ENCODE measurements at regions not wholly inside any gene's neighbourhood (a gene's known extent, or its start where the extent isn't known, plus 50 kb on each side); places are given as distances from the start of the nearest gene placed in this dataset.

DNA sequence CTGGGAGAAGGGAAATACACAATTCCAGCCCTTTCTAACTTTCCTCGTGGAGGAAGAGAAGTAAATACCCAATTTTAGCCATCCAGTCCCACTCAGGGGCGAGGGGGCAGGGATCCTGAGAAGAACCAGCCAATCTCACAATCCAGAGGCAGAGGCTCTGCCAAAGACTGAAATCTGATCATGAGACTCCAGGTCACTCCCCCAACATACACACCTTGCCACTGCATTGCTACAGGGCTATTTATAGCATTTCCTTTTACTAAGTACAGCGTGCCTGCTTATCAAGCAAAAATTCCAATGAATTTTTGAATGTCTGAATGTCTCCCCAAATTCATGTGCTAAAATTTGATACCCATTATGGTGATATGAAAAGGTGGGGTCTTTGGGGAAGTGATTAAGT lies 1687.5 kb downstream of the EFNB2 start:
- no peak overlapping the region for H3K9ac ChIP-seq (ENCODE audit: low read length)
- H3K9me3 ChIP-seq (ENCODE audit: insufficient read depth, low read length), result no peaks in the 10 kb centered on the region
- H3K27me3 ChIP-seq (ENCODE audit: low read depth, low read length), result no peaks in the 10 kb centered on the region
- no peak for TF ChIP-seq CTCF (IDR thresholded peaks at IDR 0.05; ENCODE audit: low read depth, low read length)
- no peak for TF ChIP-seq EZH2phosphoT487 (IDR thresholded peaks at IDR 0.05; ENCODE audit: low read depth)
- H3K36me3 ChIP-seq (replicated peaks; ENCODE audit: low read depth, low read length), result no peaks in the 10 kb centered on the region
- peak overlapping the region; percentile 39; the same call in 1 of the 2 replicates for H2AFZ ChIP-seq (ENCODE audit: low read depth, low read length)
- H4K20me1 ChIP-seq (ENCODE audit: insufficient read depth, low read length), result no peaks in the 10 kb centered on the region
- H3K4me3 ChIP-seq (ENCODE audit: low read length), result no peak overlapping the region
- H3K27ac ChIP-seq (ENCODE audit: low read length), result no peak overlapping the region
- no peaks in the 10 kb centered on the region for H3K79me2 ChIP-seq (ENCODE audit: low read length)
- no peak overlapping the region for H3K4me2 ChIP-seq (ENCODE audit: low read length)
- H3K4me1 ChIP-seq (ENCODE audit: low read length), result no peaks in the 10 kb centered on the region

GRCh38 chr13:104843401-104843800 lies 1692.1 kb downstream of the EFNB2 start:
- no peaks in the 10 kb centered on the region for H3K36me3 ChIP-seq (replicated peaks; ENCODE audit: low read depth, low read length)
- TF ChIP-seq EZH2phosphoT487 (IDR thresholded peaks at IDR 0.05; ENCODE audit: low read depth) (no peak), CTCF (IDR thresholded peaks at IDR 0.05; ENCODE audit: low read depth, low read length) (no peak)
- H2AFZ ChIP-seq (ENCODE audit: low read depth, low read length), result no peak overlapping the region
- H3K4me1 ChIP-seq (ENCODE audit: low read length), result no peaks in the 10 kb centered on the region
- no peaks in the 10 kb centered on the region for H3K9me3 ChIP-seq (ENCODE audit: insufficient read depth, low read length)
- no peaks in the 10 kb centered on the region for H3K79me2 ChIP-seq (ENCODE audit: low read length)
- no peak overlapping the region for H3K4me3 ChIP-seq (ENCODE audit: low read length)
- H3K27ac ChIP-seq (ENCODE audit: low read length), result no peak overlapping the region
- no peaks in the 10 kb centered on the region for H4K20me1 ChIP-seq (ENCODE audit: insufficient read depth, low read length)
- no peak overlapping the region for H3K4me2 ChIP-seq (ENCODE audit: low read length)
- H3K9ac ChIP-seq (ENCODE audit: low read length), result no peak overlapping the region
- no peaks in the 10 kb centered on the region for H3K27me3 ChIP-seq (ENCODE audit: low read depth, low read length)

DNA sequence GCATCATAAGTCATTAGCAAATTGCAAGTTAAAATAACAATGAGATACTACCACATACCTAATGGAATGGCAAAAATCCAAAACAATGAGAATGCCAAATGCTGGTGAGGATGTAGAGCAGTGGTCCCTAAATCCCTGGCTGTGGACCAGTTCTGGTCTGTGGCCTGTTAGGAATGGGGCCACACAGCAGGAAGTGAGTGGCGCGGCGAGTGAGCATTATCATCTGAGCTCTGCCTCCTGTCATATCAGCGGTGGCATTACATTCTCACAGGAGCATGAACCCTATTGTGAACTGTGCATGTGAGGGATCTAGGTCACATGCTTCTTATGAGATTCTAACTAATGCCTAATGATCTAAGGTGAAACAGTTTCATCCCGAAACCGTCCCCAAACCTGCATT lies 1694.4 kb downstream of the EFNB2 start:
- H3K9ac ChIP-seq (ENCODE audit: low read length), result no peak overlapping the region
- H3K36me3 ChIP-seq (replicated peaks; ENCODE audit: low read depth, low read length), result no peaks in the 10 kb centered on the region
- H3K4me1 ChIP-seq (ENCODE audit: low read length), result no peaks in the 10 kb centered on the region
- no peaks in the 10 kb centered on the region for H3K9me3 ChIP-seq (ENCODE audit: insufficient read depth, low read length)
- no peak overlapping the region for H3K27ac ChIP-seq (ENCODE audit: low read length)
- no peak overlapping the region for H3K4me3 ChIP-seq (ENCODE audit: low read length)
- no peaks in the 10 kb centered on the region for H4K20me1 ChIP-seq (ENCODE audit: insufficient read depth, low read length)
- no peak overlapping the region for H3K4me2 ChIP-seq (ENCODE audit: low read length)
- H3K79me2 ChIP-seq (ENCODE audit: low read length), result no peaks in the 10 kb centered on the region
- TF ChIP-seq CTCF (IDR thresholded peaks at IDR 0.05; ENCODE audit: low read depth, low read length), result no peak
- no peak overlapping the region for H2AFZ ChIP-seq (ENCODE audit: low read depth, low read length)
- no peaks in the 10 kb centered on the region for H3K27me3 ChIP-seq (ENCODE audit: low read depth, low read length)

DNA sequence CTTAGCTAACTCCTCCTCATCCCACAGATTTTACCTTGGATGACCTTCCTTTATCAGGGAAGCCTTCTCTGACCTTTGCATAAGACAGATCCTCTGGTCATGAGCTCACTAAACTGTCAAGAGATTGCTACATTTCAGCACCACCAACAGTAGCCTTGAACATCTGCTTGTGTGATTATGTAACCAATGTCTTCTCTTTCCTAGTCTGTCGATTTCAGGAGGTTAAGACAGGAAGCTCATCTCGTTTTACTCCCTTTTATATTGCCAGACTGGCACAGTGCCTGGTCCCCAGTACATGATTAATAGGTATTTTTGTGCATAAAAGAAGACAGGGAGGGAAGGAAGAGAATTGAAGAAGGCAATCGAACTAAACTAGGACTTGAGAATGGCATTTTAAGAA lies 1697.7 kb downstream of the EFNB2 start:
- no peak overlapping the region for H3K27ac ChIP-seq (ENCODE audit: low read length)
- no peak overlapping the region for H3K4me3 ChIP-seq (ENCODE audit: low read length)
- no peaks in the 10 kb centered on the region for H3K27me3 ChIP-seq (ENCODE audit: low read depth, low read length)
- no peaks in the 10 kb centered on the region for H3K9me3 ChIP-seq (ENCODE audit: insufficient read depth, low read length)
- no peaks in the 10 kb centered on the region for H3K4me1 ChIP-seq (ENCODE audit: low read length)
- TF ChIP-seq EZH2phosphoT487 (IDR thresholded peaks at IDR 0.05; ENCODE audit: low read depth) (no peak), CTCF (IDR thresholded peaks at IDR 0.05; ENCODE audit: low read depth, low read length) (no peak)
- no peak overlapping the region for H3K9ac ChIP-seq (ENCODE audit: low read length)
- H3K4me2 ChIP-seq (ENCODE audit: low read length), result no peak overlapping the region
- H2AFZ ChIP-seq (ENCODE audit: low read depth, low read length), result no peak overlapping the region
- H4K20me1 ChIP-seq (ENCODE audit: insufficient read depth, low read length), result no peaks in the 10 kb centered on the region
- no peaks in the 10 kb centered on the region for H3K79me2 ChIP-seq (ENCODE audit: low read length)
- H3K36me3 ChIP-seq (replicated peaks; ENCODE audit: low read depth, low read length), result no peaks in the 10 kb centered on the region

Measured in OCI-LY3 (cell line).